ENCODE measurements at regions not wholly inside any gene's neighbourhood (a gene's known extent, or its start where the extent isn't known, plus 50 kb on each side); places are given as distances from the start of the nearest gene placed in this dataset.
"Not testable (repeated sequence)": the region's sequence is repeated elsewhere in the genome, so short reads cannot be mapped to it uniquely, and the experiment has no call there.

DNA sequence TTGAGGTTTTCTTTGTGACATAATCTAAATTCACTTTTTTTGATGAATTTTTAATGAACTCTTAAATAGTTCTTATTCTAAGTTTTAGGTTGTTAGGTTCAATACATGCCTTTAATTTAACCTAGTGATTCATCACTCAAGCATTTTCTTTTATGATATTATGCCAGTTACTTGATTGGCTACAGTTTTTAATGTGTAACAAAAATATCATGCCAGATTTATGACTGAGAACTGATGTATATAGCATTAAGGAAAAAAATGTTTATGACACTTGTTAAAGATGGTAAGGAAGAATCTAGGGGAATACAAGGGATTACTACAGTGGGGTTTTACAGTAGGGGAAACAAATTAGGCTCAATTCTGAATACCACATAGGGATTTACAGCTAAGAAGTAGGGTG, 103.1 kb downstream of the VGLL3 start:
- intact Hi-C loops (cut with DNase I), result no loop called here
- no peak for DNase-seq

DNA sequence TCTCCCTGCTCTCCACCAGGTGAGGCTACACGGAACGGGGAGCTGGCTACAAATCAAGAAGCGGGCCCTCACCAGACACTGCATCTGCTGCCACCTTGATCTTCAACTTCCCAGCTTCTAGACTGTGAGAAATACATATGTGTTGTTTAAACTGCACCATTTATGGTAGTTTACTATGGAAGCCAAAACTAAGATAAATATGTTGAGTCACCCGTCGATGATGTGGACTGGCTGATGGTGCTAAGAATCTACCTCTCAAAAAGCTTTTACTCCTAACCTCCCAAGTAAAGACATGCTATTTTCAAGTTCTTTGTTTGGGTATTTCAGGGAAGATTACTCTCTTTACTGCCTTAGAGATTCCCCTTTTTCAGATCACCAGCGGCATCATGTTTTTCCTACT, 110.9 kb downstream of the VGLL3 start:
- intact Hi-C loops (cut with DNase I), result no loop called here
- DNase-seq, result no peak

DNA sequence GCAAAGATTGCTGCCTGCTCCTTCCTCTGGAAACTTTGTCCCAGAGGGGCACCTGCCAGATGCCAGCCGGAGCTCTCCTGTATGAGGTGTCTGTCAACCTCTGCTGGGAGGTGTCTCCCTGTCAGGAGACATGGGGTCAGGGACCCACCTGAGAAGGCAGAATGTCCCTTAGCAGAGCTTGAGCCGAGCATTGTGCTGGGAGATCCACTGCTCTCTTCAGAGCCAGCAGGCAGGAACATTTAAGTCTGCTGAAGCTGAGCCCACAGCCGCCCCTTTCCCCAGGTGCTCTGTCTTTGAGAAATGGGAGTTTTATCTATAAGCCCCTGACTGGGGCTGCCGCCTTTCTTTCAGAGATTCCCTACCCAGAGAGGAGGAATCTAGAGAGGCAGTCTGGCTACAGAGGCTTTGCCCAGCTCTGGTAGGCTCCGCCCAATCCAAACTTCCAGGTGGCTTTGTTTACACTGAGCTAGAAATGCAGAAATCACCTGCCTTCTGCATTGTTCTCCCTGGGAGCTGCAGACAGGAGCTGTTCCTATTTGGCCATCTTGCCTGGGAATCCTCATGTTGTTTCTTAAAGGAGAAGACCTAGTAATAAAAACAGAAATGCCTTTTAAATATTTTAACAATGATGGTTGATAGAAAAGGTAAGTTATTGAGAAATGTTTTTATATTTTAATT, 114.3 kb downstream of the VGLL3 start:
- DNase-seq; intact Hi-C loops (cut with DNase I): not testable (repeated sequence)

DNA sequence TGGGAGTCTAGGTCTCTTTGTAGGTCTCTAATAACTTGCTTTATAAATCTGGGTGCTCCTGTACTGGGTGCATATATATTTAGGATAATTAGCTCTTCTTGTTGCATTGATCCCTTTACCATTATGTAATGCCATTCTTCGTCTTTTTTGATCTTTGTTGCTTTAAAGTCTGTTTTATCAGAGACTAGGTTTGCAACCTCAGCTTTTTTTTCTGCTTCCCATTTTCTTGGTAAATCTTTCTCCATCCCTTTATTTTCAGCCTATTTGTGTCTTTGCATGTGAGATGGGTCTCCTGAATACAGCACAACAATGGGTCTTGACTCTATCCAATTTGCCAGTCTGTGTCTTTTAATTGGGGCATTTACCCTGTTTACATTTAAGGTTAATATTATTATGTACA, 116.2 kb downstream of the VGLL3 start:
- DNase-seq; intact Hi-C loops (cut with DNase I): not testable (repeated sequence)

GRCh38 chr3:86869566-86869965, 121.4 kb downstream of the VGLL3 start:
- intact Hi-C loops (cut with DNase I), result no loop called here
- no peak for DNase-seq

DNA sequence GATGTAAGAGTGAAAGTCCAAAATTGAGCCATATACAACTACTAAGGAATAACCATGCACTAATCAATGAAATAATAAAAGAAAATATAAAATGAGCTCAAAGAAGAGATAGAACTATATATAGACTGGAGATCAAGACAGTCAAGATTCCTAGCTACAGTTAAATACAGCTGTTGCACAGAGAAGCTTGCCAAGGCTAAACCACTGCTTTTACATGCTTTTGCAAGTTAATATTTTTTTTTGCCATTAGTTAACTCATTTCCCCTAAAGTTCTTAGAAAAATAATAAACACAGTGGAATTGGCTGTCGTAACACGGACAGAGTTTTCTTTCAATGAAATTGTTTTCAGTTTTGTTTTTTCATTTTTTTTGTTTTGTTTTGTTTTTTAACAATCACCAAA, 123.0 kb downstream of the VGLL3 start:
- intact Hi-C loops (cut with DNase I), result no loop called here
- no peak for DNase-seq

DNA sequence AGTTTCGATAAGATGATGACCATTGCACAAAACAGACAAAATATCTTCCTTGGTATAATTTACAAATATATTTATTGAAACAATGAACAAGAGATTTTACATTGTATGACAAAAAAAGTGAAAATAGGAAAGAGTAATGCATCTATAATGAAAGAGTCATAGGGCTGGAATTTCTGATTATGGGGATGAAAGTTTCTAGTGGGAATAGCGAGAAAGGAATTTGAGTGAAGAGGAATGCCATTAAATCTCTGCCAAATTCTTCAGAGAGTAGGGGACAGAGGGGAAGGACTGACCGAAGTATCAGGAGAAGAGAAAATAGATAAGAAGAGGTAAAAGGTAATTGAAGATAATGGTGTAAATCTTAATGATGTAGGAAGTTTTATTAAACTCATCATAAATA, 125.4 kb downstream of the VGLL3 start:
- no peak for DNase-seq

DNA sequence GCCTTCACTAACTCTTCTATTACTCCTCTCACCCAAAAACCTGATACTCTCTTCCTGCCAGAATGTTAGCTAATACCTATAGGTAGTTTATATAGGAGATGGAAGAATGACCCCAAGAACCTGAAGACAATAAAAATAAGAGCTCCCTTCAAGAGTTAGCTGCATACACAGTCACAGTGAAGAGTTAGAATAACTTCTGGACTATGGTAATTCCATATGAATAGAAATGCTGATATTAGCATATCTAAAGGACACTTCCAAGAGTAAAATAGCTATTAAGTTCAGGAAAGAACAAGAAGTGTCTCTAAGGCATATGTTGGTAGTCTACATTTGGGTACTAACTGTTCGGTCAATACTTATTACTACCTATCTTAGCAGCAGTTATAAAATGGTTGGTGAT, 134.2 kb downstream of the VGLL3 start:
- intact Hi-C loops (cut with DNase I), result no loop called here
- no peak for DNase-seq

More for the DNA sequence above, 125.4 kb downstream of the VGLL3 start:
- intact Hi-C loops (cut with DNase I), result no loop called here

- intact Hi-C loops (cut with DNase I), result no loop called here
- DNase-seq, result no peak
Measured at GRCh38 chr3:86849991-86850390, 141.0 kb downstream of the VGLL3 start.

GRCh38 chr3:86845726-86846125, 145.2 kb downstream of the VGLL3 start:
- intact Hi-C loops (cut with DNase I), result no loop called here
- DNase-seq, result no peak

DNA sequence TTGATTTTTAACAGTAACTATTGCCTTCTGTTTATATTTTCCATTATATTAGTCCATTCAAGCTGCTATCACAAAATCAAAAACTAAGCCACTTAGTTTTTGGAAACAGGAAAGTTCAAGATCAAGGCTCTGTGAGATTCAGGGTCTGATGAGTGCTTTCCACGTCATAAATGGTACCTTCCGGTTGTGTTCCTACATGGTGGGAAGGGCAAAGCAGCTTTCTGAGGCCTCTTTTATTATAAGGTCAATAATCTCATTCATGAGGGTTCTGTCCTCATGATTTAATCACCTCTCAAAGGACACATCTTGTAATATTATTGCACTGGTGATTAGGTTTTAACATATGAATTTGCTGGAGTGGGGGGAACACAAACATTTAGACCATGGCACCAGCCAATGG, 152.0 kb downstream of the VGLL3 start:
- intact Hi-C loops (cut with DNase I), result no loop called here
- DNase-seq, result no peak

GRCh38 chr3:86837871-86838270, 153.1 kb downstream of the VGLL3 start:
- DNase-seq, result no peak
- intact Hi-C loops (cut with DNase I), result no loop called here

DNA sequence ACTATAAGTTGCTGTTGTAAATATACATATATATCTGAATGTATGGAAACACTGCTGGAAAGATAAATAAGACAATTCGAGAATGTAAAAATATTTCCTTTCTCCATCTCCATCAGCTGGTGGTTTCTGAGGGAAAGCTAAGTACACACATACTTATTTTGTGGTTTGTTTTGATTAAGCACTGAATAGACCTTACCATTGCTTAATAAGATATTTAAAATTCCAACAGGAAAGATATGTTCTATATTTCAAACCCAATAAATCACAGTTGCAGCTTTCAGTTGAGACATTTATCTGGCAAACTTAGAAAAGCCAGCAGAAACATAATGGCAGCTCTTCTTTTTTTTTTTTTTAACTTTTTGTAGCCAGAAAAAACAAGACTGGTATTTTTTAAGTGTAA, 160.4 kb downstream of the VGLL3 start:
- intact Hi-C loops (cut with DNase I), result no loop called here

GRCh38 chr3:86828751-86829150, 162.2 kb downstream of the VGLL3 start:
- DNase-seq, result no peak
- intact Hi-C loops (cut with DNase I), result no loop called here

More for the DNA sequence above, 160.4 kb downstream of the VGLL3 start:
- no peak for DNase-seq

GRCh38 chr3:86827582-86827981, 163.4 kb downstream of the VGLL3 start:
- DNase-seq; intact Hi-C loops (cut with DNase I): not testable (repeated sequence)

DNA sequence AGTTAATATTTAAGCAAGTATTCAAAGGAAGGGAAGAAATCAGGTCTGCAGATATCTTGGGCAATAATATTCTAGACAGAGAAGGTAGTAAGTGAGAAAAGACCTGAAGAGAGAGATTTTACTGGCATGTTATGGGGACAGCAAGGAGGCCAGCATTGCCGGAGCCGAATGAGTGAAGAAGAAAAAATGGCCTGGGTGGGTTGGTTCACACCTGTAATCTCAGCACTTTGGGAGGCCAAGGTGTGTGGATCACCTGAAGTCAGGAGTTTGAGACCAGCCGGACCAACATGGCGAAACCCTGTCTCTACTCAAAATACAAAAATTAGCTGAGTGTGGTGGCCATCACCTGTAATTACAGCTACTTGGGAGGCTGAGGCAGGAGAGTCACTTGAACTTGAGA, 164.7 kb downstream of the VGLL3 start:
- no peak for DNase-seq
- intact Hi-C loops (cut with DNase I), result no loop called here

GRCh38 chr3:86815880-86816279, 175.1 kb downstream of the VGLL3 start:
- intact Hi-C loops (cut with DNase I), result no loop called here
- no peak for DNase-seq

DNA sequence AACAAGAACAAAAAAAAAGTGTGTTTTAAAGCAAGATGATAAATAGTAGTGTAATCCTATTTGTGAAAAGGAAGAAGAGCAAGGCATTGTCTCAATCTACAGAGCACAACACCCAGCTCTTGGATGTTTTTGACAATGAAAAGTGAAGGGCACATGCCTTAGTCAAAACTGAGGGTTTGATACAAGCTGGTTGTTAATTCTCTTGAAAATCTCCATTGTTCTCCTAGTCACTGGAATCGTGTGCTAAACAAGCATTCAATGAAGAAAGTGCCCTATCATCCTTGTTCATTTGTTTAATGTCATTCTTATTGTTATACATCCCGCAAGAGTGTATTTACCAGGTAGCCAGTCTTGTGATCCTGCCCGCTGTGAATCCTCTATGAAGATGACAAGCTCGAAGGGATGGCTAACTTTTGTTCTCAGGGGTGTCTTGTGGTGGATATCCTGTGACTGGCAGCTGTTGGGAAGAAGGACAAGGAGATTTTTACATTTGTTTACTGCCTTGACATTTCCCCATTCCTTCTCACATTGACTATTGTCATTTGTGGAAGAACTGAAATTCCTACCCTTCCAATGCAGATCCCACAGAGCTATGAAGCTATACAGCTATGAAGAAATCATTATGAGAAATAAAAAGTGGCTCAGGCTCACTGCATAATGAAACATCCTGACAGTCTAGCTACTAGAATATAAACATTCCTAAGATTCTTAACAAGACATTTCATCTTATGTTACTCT, 175.9 kb downstream of the VGLL3 start:
- DNase-seq, result peak in 1 of 42 donors; percentile 2

DNA sequence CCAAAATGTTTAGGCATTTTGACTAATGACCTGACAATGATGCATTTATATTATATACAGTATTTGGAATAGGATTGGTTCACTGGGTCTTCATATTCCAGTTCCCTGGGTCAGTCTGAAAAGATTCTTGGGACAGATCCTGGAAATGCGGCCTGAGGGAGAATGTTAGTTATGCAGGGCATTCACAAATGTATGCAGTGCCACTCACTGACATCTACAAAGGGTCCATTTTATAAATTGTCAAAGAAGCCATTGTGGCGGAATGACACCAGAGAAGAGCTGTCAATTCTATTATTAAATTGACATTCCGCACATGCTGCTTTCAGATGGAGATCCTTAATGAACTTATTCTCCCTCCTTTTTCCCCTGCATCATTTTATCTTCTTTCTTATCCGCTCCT, 176.6 kb downstream of the VGLL3 start:
- intact Hi-C loops (cut with DNase I), result no loop called here
- peak in 26 of 42 donors; percentile 8 to 79 (median 38) for DNase-seq

More for the DNA sequence above, 175.9 kb downstream of the VGLL3 start:
- intact Hi-C loops (cut with DNase I), result no loop called here

DNA sequence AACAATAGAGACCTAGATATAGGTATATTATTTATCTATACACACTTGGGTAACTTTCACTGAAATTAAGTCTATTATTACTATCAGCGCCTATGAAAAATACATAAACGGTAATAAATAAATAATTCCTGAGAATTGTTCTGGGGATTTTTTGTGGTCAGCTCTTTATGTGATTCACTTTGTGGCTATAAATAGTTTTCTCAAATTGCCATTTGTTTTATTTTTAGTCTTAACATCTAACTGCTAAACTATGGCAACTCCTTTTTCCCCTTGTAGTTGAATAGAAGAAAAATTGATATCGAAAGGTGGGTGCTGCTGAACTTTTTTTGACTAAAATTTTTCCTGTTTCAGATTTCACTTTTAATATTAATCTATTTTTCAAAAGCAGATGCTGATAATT, 189.0 kb downstream of the VGLL3 start:
- no peak for DNase-seq
- intact Hi-C loops (cut with DNase I), result no loop called here

DNA sequence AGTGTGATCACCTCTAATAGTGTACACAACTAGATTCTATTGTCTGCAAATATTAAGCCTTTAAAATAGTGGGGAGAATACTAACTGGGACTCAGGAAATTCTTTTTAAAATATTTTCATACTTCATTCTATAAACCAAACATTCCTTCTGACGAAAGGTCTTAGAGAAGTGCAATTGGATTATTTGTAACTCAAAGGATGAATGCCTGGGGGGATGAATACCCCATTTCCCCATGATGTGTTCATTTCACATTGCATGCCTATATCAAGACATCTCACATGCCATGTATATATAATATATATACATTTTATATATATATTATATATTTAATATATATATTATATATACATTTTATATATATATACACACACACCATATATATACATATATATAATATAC, 189.9 kb downstream of the VGLL3 start:
- no peak for DNase-seq
- intact Hi-C loops (cut with DNase I), result no loop called here
